SJCRH30 (cell line): ENCODE measurements at regions not wholly inside any gene's neighbourhood (a gene's known extent, or its start where the extent isn't known, plus 50 kb on each side); places are given as distances from the start of the nearest gene placed in this dataset.
"Not testable (repeated sequence)": the region's sequence is repeated elsewhere in the genome, so short reads cannot be mapped to it uniquely, and the experiment has no call there.

Experiments
- DNase-seq, 2 experiments: peaks; one replicate each; pipeline ENCODE4 v3.0.0-alpha.2; 2015 to 2020
- H3K27ac ChIP-seq: fragments of 250-450 bp; sonication (Bioruptor Pico); 2 replicates; pipeline ENCODE4 v1.5.1; 2020; ENCODE audit warnings: mild to moderate bottlenecking, moderate library complexity
- H3K27me3 ChIP-seq: fragments of 250-450 bp; sonication (Bioruptor Pico); 2 replicates; pipeline ENCODE4 v1.5.1; 2020; ENCODE audit warnings: mild to moderate bottlenecking, moderate library complexity
- H3K36me3 ChIP-seq: fragments of 250-450 bp; sonication (Bioruptor Pico); 2 replicates; pipeline ENCODE4 v1.5.1; 2020; ENCODE audit warnings: mild to moderate bottlenecking, moderate library complexity
- H3K4me1 ChIP-seq: fragments of 250-450 bp; sonication (Bioruptor Pico); 2 replicates; pipeline ENCODE4 v1.5.1; 2020; ENCODE audit warnings: mild to moderate bottlenecking, moderate library complexity
- H3K4me3 ChIP-seq: fragments of 250-450 bp; sonication (Bioruptor Pico); 2 replicates; pipeline ENCODE4 v1.5.1; 2020; ENCODE audit warnings: mild to moderate bottlenecking, moderate library complexity
- H3K9me3 ChIP-seq: fragments of 250-450 bp; sonication (Bioruptor Pico); replicated peaks from 2 replicates; pipeline ENCODE4 v1.5.1; 2020; ENCODE audit warnings: mild to moderate bottlenecking, moderate library complexity

- Histone ChIP-seq H3K4me3 (no peak overlapping the region), H3K36me3 (no peaks in the 10 kb centered on the region), H3K27me3 (no peaks in the 10 kb centered on the region), H3K9me3 (no peaks in the 10 kb centered on the region), H3K27ac (no peak overlapping the region), H3K4me1 (no peaks in the 10 kb centered on the region)
- DNase-seq: no peak
Observed at GRCh38 chr17:27199948-27200347, 94.0 kb upstream of the WSB1 start.

GRCh38 chr17:27200476-27200875 lies 93.4 kb upstream of the WSB1 start:
- Histone ChIP-seq H3K4me3 (no peak overlapping the region), H3K27ac (no peak overlapping the region), H3K9me3 (no peaks in the 10 kb centered on the region), H3K27me3 (no peaks in the 10 kb centered on the region), H3K36me3 (no peaks in the 10 kb centered on the region), H3K4me1 (no peaks in the 10 kb centered on the region)
- DNase-seq: no peak

DNA sequence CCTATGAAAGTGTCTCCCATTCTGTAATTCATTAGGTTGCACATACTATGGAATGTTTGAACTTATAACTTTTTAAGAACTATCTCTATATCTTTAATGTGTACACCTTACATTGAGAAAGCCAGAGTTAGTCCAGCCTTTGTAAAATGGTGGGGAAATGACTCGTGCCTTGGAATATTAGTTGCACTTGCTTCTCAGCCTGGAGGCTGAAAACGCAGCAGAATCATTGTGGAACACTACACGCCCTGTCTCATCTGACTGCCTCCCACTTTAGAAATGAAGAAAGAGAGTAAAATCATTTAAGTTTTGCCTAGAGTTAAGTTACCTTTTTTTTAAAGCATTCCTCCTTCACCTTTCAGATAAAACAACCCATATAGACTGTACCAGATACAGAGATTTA lies 90.7 kb upstream of the WSB1 start:
- H3K9me3 ChIP-seq: no peaks in the 10 kb centered on the region
- no peaks in the 10 kb centered on the region for H3K36me3 ChIP-seq
- no peak overlapping the region for H3K27ac ChIP-seq
- H3K4me1 ChIP-seq: no peaks in the 10 kb centered on the region
- H3K4me3 ChIP-seq: no peak overlapping the region
- DNase-seq: no peak
- H3K27me3 ChIP-seq: no peaks in the 10 kb centered on the region

DNA sequence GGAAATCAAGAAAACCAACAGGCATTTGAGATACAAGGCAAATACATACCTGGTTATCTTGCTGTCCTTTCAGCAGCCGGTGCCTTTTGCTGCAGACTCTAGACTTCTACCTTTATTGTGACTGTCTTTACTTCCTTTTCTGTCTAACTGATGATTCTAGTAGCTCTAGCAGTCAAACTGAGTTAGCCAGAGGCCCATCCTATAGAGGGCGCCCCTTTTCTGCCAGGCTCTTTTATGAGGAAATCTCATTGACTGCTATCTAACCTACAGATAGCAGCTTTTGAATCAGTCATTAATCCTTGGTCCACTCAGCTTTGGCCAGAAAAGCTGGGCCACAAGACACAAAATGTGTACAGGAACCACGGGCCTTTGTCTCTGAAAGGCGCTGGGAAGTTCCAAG lies 87.5 kb upstream of the WSB1 start:
- H3K4me1 ChIP-seq: no peaks in the 10 kb centered on the region
- no peak overlapping the region for H3K27ac ChIP-seq
- no peaks in the 10 kb centered on the region for H3K27me3 ChIP-seq
- DNase-seq: peak in 1 of 2 experiments; percentile 22
- no peak overlapping the region for H3K4me3 ChIP-seq
- no peaks in the 10 kb centered on the region for H3K36me3 ChIP-seq
- H3K9me3 ChIP-seq: 0 out of 2 replicates have a peak, but pooled peaks cover 4% of the 10 kb centered on the region

- H3K4me3 ChIP-seq: no peak overlapping the region
- H3K27me3 ChIP-seq: no peaks in the 10 kb centered on the region
- no peaks in the 10 kb centered on the region for H3K36me3 ChIP-seq
- DNase-seq: no peak
- H3K4me1 ChIP-seq: no peaks in the 10 kb centered on the region
- H3K27ac ChIP-seq: no peak overlapping the region
- H3K9me3 ChIP-seq: 0 out of 2 replicates have a peak, but pooled peaks cover 4% of the 10 kb centered on the region
Observed at GRCh38 chr17:27207073-27207513, 86.8 kb upstream of the WSB1 start.

DNA sequence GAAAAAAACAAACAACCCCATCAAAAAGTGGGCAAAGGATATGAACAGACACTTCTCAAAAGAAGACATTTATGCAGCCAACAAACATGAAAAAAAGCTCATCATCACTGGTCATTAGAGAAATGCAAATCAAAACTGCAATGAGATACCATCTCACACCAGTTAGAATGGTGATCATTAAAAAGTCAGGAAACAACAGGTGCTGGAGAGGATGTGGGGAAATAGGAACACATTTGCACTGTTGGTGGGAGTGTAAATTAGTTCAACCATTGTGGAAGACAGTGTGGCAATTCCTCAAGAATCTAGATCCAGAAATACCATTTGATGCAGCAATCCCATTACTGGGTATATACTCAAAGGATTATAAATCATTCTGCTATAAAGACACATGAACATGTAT lies 85.5 kb upstream of the WSB1 start:
- H3K36me3 ChIP-seq, DNase-seq, H3K27me3 ChIP-seq, H3K4me1 ChIP-seq, H3K9me3 ChIP-seq, H3K4me3 ChIP-seq, H3K27ac ChIP-seq: not testable (repeated sequence)

DNA sequence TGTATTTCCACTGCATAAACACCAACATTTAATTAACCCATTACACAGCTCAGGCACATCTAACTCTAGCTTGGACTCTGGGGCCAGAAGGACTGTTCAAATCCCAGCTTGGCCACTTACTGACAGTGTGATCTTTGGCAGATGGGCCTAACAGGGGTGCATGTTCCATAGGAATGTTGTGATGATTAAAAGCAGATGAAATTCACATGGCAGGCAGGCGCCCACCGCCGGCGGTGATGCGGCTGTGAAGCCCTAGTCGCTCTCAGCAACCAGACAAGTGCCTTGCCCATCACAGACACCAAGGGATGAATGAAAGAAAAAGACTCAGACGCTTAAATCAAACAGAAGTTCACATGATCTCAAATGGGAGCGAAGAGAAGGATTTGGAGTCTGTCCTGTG lies 84.6 kb upstream of the WSB1 start:
- Histone ChIP-seq H3K36me3 (no peaks in the 10 kb centered on the region), H3K4me1 (no peaks in the 10 kb centered on the region), H3K27me3 (no peaks in the 10 kb centered on the region; the same call in 1 of the 2 replicates), H3K4me3 (no peak overlapping the region), H3K9me3 (0 out of 2 replicates have a peak, but pooled peaks cover 4% of the 10 kb centered on the region), H3K27ac (no peak overlapping the region)
- no peak for DNase-seq

DNA sequence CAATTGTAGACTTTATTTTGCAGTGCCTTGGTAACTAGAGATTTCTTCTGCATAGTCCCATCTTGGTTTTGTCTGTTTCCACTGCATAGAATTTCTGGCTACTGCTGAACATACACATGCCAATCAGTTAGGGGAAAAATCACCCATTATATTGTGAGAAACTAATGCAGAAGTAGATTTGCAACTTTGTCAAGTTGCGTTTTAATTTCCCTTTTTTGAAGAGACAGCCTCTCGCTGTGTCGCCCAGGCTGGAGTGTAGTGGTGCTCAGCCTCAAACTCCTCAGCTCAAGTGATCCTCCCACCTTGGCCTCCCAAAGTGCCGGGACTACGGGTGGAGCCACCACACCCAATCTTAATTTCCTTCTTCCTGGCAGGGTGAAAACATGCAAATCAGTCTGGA lies 83.1 kb upstream of the WSB1 start:
- not testable (repeated sequence) for H3K4me3 ChIP-seq, H3K36me3 ChIP-seq

DNA sequence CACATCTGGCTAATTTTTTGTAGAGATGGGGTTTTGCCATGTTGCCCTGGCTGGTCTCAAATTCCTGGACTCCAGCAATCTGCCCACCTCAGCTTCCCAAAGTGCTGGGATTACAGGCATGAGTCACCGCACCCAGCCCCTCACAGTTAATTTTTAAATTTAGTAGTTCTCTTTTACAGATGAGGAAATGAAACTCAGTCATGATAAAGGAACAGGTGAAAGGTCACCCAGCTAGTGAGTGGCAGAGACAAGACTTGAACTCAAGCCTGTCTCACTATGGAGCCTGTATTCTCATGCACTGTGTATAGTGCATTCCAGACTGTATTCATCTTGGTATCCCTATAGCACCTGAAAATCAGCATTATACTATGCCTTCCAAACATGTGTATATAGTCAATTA lies 77.1 kb upstream of the WSB1 start:
- no peak for DNase-seq

More for the DNA sequence above, 83.1 kb upstream of the WSB1 start:
- H3K9me3 ChIP-seq, H3K27me3 ChIP-seq, DNase-seq, H3K27ac ChIP-seq, H3K4me1 ChIP-seq: not testable (repeated sequence)

GRCh38 chr17:27217631-27218030 lies 76.3 kb upstream of the WSB1 start:
- no peak overlapping the region for H3K27ac ChIP-seq
- no peak overlapping the region for H3K4me3 ChIP-seq
- no peaks in the 10 kb centered on the region; the same call in 1 of the 2 replicates for H3K9me3 ChIP-seq
- DNase-seq: no peak
- no peaks in the 10 kb centered on the region for H3K36me3 ChIP-seq
- no peaks in the 10 kb centered on the region for H3K4me1 ChIP-seq
- no peaks in the 10 kb centered on the region; the same call in 1 of the 2 replicates for H3K27me3 ChIP-seq

More for the DNA sequence above, 77.1 kb upstream of the WSB1 start:
- Histone ChIP-seq H3K9me3 (no peaks in the 10 kb centered on the region; the same call in 1 of the 2 replicates), H3K4me3 (no peak overlapping the region), H3K4me1 (no peaks in the 10 kb centered on the region), H3K36me3 (no peaks in the 10 kb centered on the region), H3K27me3 (no peaks in the 10 kb centered on the region; the same call in 1 of the 2 replicates), H3K27ac (no peak overlapping the region)

GRCh38 chr17:27218041-27218440 lies 75.9 kb upstream of the WSB1 start:
- Histone ChIP-seq H3K4me3 (no peak overlapping the region), H3K27ac (no peak overlapping the region), H3K9me3 (no peaks in the 10 kb centered on the region; the same call in 1 of the 2 replicates), H3K27me3 (no peaks in the 10 kb centered on the region; the same call in 1 of the 2 replicates), H3K4me1 (no peaks in the 10 kb centered on the region), H3K36me3 (no peaks in the 10 kb centered on the region)
- DNase-seq: no peak

DNA sequence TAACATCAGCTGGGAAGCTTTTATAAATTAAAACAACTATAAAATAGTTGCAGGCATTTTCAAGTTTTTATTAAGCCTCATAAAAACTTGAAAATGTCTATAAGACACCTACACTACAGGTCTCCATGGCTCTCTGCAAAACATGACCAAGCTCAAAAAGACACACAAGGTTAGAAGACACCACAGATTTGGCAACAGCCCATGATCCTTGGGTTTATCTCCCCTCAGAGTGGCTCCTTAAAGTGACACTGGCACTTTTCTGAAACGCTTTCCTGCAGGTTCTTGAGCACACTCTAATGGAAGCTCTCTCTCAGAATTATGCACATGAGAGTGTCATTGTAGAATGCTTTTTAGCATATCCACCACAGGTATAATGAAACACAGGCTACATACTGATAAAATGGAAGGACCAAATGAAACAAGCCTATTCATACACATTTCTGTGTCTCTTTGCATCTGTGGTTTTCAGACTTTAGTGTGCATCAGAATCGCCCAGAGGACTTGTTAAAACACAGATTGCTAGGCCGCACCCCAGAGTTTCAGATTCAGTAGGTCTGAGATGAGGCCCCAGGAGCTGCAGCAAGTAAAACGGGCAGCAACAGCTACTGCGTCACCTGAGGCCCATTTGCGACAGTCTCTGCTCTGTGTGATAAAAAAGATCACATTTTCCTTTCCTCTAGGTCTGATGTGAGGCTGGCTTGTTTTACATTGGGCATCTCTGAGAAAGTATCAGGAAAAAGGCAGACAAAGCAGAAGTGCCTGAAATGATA lies 75.0 kb upstream of the WSB1 start:
- H3K36me3 ChIP-seq: no peaks in the 10 kb centered on the region
- H3K9me3 ChIP-seq: no peaks in the 10 kb centered on the region; the same call in 1 of the 2 replicates
- H3K27ac ChIP-seq: no peak overlapping the region
- no peaks in the 10 kb centered on the region; the same call in 1 of the 2 replicates for H3K27me3 ChIP-seq
- no peak overlapping the region for H3K4me3 ChIP-seq
- no peaks in the 10 kb centered on the region for H3K4me1 ChIP-seq
- DNase-seq: no peak

GRCh38 chr17:27222515-27222914 lies 71.4 kb upstream of the WSB1 start:
- Histone ChIP-seq H3K27me3 (no peaks in the 10 kb centered on the region), H3K9me3 (no peaks in the 10 kb centered on the region), H3K36me3 (no peaks in the 10 kb centered on the region), H3K27ac (no peak overlapping the region), H3K4me1 (no peaks in the 10 kb centered on the region), H3K4me3 (no peak overlapping the region)
- DNase-seq: no peak

DNA sequence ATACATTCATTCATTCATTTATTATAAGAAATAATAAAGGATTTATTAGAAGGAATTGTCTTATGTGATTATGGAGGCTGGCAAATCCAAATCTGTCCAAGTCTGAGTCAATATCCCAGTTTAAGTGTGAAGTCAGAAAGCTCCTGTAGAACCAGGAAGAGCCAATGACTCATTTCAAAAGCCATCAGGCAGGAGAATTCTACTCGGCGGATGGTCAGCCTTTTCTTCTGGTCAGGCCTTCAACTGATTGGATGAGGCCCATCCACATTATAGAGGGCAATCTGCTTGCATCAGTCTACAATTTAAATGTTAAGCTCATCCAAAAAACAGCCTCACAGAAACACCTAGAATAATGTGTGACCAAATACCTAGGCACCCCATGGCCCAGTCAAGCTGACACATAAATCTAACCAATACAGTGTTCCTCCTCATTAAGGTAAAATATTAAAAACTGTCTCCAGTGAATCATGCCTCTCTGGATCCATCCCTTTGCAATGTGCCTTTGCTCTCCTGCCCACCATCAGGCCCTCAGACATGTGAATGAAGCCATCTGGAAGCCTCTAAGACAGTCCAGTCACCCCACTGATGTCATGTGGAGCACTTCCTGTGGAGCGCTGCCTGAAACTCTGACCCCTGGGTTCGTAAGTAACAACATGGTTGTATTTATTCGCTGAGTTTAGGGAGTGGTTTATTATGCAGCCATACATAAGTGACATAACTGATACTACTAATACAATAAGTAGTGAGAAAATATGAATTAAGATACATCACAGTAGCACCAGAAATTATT lies 69.2 kb upstream of the WSB1 start:
- no peaks in the 10 kb centered on the region for H3K36me3 ChIP-seq
- H3K4me1 ChIP-seq: no peaks in the 10 kb centered on the region
- no peak overlapping the region for H3K4me3 ChIP-seq
- H3K9me3 ChIP-seq: no peaks in the 10 kb centered on the region
- no peak overlapping the region for H3K27ac ChIP-seq
- H3K27me3 ChIP-seq: peaks cover 3% of the 10 kb centered on the region; the same call in 1 of the 2 replicates
- DNase-seq: no peak

GRCh38 chr17:27226611-27227230 lies 67.2 kb upstream of the WSB1 start:
- Histone ChIP-seq H3K27ac (no peak overlapping the region), H3K9me3 (no peaks in the 10 kb centered on the region), H3K4me3 (no peak overlapping the region), H3K27me3 (peaks cover 3% of the 10 kb centered on the region; the same call in 1 of the 2 replicates), H3K4me1 (no peaks in the 10 kb centered on the region), H3K36me3 (no peaks in the 10 kb centered on the region)
- no peak for DNase-seq
